GM12864 (cell line): ENCODE measurements at regions not wholly inside any gene's neighbourhood (a gene's known extent, or its start where the extent isn't known, plus 50 kb on each side); places are given as distances from the start of the nearest gene placed in this dataset.

Experiments used
- DNase-seq: peaks from one replicate; pipeline ENCODE4 v3.0.0-alpha.2; 2011; ENCODE audit warnings: low read depth
- H3K4me3 ChIP-seq: 2 replicates; pipeline ENCODE4 v1.5.1; 2011; ENCODE audit warnings: mild to moderate bottlenecking, low read depth, low read length, control low read depth
- TF ChIP-seq, protein P1 (sequence below): IDR thresholded peaks from 2 replicates; pipeline ENCODE4 v1.5.1; 2011; ENCODE audit warnings: low read depth, mild to moderate bottlenecking, moderate library complexity, low read length, control low read depth, inconsistent platforms; ENCODE audit errors: missing control alignments

DNA sequence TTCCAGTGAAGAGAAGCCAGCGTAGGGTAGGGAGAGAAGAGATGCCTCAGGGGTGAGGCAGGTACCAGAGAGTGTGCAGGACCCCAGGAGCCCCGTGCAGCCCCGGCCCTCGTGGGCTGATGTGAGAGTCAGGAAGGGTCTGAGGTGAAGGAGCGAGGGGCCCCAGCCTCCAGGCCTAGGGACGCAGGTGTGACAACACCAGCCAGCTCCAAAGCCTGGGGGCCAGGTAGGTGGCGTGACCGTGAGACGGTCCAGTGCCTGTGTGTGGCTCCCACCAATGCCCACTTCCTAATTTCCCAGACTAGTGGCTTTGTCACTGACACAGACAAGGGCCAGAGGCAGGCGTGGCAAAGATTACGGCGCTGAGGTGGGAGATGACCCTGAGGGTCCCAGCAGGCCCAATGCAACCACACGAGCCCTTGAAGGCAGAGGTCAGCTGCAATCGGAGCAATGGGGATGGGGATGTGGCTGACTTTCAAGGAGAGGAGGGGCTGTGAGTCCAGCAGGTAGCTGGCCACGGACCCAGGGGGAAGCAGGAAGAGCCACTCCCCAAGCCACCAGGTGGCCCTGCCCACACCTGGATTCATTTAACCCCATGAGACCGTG, 86.0 kb upstream of the SNTG2 start:
- H3K4me3 ChIP-seq: no peak overlapping the region
- TF ChIP-seq, protein P1, sequence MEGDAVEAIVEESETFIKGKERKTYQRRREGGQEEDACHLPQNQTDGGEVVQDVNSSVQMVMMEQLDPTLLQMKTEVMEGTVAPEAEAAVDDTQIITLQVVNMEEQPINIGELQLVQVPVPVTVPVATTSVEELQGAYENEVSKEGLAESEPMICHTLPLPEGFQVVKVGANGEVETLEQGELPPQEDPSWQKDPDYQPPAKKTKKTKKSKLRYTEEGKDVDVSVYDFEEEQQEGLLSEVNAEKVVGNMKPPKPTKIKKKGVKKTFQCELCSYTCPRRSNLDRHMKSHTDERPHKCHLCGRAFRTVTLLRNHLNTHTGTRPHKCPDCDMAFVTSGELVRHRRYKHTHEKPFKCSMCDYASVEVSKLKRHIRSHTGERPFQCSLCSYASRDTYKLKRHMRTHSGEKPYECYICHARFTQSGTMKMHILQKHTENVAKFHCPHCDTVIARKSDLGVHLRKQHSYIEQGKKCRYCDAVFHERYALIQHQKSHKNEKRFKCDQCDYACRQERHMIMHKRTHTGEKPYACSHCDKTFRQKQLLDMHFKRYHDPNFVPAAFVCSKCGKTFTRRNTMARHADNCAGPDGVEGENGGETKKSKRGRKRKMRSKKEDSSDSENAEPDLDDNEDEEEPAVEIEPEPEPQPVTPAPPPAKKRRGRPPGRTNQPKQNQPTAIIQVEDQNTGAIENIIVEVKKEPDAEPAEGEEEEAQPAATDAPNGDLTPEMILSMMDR: no peak
- no peak for DNase-seq

DNA sequence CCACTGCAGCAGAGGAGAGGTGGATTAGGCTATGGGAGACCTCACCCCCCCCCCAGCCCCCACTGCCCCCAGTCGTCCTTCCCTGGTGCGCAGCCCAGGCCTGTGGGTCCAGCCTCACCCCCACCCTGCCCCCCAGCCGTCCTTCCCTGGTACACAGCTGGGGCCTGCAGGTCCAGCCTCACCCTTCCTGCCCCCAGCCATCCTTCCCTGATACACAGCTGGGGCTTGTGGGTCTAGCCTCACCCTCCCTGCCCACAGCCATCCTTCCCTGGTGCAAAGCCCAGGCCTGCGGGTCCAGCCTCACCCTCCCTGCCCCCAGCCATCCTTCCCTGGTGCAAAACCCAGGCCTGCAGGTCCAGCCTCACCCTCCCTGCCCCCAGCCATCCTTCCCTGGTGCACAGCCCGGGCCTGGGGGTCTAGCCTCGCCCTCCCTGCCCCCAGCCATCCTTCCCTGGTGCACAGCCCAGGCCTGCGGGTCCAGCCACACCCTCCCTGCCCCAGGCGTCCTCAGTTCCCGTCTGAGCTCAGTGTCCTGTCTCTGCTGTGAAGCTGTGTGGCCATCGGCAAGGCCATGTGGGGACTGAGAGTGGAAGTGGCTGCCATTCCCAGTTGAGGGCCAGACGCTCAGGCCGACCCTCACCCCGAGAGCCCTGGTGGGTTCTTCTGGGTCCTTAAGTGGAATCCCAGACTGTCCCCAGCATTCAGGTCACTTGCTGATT, 86.8 kb upstream of the SNTG2 start:
- no peak for DNase-seq
- TF ChIP-seq, protein P1: no peak
- no peak overlapping the region for H3K4me3 ChIP-seq

DNA sequence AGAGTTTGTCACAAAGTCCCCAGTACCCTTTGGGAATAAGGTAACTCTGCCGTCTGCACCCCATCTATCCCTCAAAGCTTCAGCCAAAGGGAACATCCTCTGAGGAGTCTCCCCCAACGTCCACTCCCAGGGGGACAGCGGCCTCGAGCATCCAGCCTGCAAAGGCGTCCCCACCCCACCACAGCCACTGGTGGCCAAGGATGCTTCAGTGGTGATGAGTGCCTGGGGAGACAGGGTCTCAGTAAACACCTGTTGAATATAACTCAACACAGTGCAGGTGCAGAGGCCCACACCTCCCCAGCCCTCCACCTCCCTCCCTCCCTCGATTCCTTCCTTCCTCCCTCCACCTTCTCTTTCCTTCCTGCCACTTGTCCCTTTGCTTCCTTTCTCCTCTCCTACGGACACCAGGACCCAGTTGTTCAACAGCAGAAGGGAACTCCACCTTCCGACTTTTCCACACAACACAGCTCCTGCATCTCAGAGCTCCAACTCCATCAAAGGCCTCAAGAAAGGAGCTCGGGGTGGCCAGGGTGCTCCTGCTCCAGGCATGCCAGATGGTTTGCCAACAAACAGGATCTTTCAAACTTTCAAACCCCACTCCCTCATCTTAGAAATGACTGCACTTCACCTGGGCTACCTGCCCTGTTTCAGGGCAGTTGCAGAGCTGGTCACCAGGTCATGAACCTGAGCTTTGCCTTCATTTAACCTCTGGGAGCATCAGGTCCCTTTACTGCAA, 87.8 kb upstream of the SNTG2 start:
- DNase-seq: no peak
- TF ChIP-seq, protein P1: no peak
- H3K4me3 ChIP-seq: no peak overlapping the region

DNA sequence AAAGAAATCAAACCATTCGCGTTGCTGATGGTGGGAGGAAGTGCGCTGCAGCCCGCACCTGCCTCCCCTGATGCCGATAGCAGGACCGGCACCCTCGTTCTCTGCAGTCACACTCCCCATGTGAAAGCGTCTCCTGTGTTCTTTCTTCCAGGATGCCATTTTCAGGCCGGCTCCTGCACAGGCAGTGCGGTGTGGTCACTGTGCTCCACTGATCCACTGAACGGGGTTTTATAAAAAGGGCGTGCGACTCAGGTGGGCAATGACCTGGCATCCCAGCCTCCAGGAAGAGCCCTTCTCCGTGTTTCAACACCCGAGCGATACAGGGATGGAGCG, 88.3 kb upstream of the SNTG2 start:
- no peak overlapping the region for H3K4me3 ChIP-seq
- DNase-seq: no peak
- TF ChIP-seq, protein P1: no peak

DNA sequence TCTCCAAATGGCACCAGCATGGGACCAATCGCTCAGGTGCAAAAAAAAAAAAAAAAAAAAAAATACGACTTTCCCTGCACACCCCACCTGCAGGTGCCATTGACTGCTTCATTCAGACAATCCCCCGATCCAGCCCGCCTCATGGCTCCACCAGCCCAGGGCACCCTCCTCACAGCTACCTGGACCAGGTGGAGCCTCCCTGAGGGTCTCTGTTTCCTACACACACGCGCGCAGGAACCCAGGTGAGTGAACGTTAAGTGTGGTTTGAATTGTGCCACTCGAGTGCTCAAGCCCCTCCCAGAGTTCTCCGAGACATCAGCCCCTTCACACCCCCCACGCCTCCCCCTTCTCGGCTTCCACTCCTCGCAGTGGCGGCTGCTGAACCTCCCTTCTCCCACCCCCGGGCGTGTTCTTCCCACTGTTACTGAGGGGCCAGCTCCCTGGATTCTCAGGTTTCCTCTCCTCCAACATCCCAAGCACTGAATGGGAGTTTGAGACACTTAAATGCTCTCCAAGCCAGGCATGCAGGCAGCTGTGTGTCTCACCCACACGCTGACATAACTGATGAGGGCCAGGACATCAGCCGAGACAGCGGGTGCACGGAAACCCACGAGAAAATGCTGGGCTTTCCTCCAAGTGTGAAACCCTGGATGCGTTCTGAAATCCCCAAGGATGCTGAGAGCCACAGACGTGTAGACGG, 88.8 kb upstream of the SNTG2 start:
- no peak overlapping the region for H3K4me3 ChIP-seq
- TF ChIP-seq, protein P1: no peak
- DNase-seq: no peak

DNA sequence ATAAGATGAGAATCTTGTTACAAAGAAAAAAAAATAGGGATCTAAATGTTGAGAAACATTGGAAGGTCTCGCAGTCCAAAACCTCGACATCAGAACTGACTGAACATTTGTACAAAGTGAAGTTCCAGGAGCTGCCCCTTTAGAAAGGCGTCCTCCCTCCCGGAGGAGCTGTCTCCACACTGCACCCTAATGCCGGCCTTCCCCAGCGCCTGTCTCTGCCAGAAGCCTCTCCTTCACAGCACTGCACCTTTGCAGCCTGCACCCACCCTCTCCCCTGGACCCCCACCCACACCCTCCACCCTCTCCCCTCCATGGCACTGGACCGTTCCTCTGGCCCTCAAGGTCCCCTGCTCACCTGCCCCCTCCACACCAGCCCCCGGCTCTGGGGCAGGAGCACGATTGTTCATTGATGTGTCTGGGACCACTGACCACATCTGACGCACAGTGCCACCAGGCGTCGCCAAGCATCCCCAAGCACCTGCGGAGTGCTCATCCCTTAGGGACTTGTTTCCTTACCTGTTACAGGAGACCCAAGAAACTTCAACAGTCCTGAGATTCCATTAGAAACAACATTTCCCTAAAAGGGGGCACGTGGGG, 90.3 kb upstream of the SNTG2 start:
- no peak for DNase-seq
- no peak overlapping the region for H3K4me3 ChIP-seq
- TF ChIP-seq, protein P1: no peak
